ENCODE measurements at regions not wholly inside any gene's neighbourhood (a gene's known extent, or its start where the extent isn't known, plus 50 kb on each side); places are given as distances from the start of the nearest gene placed in this dataset.

DNA sequence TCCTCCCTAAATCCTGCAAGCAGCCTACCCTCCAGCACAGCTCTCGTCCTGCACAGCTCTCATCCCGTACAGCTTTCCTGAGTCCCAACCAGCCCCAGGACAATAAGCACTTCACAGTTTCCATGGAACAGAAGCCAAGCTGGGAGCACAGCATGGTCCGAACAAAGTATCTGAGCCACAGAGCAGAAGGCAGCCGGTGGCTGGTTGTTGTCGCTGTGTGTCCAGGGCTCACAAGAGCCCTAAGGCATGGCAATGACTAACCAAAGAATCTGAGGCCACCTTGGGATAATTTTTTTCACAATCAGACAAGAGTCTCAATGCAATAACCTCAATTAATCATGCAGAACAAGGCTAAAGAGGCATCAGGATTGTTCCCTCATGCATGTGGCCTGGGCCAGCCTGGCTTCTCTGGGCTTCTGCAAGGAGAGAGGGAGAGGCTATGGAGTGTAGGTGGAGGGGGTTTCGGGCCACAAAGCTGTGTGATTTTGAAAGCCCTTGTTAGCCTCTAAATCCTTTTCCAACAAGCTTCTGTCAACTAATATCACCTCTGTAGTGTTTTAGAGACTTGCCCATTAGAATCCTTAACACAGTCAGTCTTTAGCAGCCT lies 323.4 kb downstream of the PIK3R1 start:
- WGBS, 3 donors: 92 to 95% (median 93%) methylated on average over 6 of the region's 6 CpGs

DNA sequence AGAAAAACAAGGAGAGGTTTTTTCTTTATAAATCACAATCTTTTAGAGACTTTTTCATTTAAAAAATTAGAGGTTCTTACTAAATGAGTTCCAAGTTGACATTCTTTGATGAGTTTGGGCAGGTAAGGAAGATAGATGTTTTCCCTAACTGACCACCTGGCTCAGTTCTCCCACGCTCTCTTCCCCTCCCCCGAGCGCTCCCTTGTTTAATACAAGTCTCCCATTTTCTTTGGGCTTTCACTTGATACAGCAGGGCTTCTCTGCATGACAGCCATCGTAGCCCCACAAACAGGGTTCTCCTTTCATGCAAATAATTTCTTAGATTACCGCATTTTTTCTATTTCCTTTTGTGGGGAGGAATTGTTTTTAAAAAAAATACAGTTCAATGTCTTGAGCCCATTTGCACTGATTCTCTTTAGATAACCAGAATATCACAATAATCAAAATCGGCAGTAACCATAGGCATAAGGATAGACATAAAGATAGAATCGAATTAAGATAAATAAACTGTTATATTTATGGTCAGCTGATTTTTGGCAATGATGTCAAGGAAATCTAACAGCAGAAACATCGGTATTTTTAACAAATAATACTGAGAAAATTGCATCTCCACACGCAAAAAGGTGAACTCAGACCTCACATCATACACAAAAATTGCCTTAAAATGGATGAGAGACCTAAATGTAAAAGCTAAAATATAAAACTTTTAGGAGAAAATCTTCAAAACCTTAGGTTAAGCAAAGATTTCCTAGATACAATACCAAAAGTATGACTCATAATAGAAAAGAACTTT lies 325.4 kb downstream of the PIK3R1 start:
- 72 to 91% (median 90%) methylated on average over 9 of the region's 9 CpGs for WGBS, 3 donors

More for the DNA sequence above, 323.4 kb downstream of the PIK3R1 start:
- no peak overlapping the region for H3K27ac ChIP-seq (ENCODE audit: low read depth, low read length)

DNA sequence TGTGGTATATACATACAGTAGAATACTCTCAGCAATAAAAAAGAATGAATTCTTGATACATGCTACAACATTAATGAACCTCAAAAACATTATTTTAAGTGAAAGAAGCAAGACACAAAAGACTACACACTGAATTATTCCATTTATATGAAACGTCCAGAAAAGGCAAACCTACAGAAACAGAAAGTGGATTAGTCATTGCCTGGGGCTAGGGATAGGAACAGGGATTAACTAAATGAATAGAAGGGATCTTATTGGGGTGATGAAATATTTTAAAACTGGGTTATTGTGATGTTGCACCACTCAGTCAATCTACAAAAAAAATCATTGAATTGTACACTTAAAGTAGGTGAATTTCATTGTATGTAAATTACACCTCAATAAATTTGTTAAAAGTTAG lies 326.7 kb downstream of the PIK3R1 start:
- 48 to 51% (median 49%) methylated on average over 1 of the region's 1 CpG for WGBS, 3 donors
- H3K27ac ChIP-seq (ENCODE audit: low read depth, low read length): no peak overlapping the region

More for the DNA sequence above, 325.4 kb downstream of the PIK3R1 start:
- no peak overlapping the region for H3K27ac ChIP-seq (ENCODE audit: low read depth, low read length)

DNA sequence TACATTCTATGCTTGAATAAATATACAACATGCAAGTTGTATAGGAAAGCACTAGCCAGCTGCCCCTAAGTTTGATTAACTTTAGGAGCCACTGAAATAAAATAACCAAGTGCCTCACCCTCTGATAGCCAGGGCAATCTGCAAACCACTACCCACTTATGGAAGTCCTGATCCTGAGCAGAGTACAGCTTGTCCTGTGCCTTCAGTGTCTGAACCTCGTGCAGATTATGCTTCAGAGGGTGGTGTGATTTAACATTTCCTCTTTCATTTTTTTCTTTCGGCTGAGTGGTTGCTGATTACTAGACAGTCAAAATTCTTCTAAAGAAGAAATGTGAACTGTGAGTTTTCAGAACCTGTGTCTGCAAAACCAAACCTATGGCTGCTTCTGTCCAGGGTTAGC lies 327.7 kb downstream of the PIK3R1 start:
- H3K27ac ChIP-seq (ENCODE audit: low read depth, low read length): no peak overlapping the region
- WGBS, 3 donors: 30 to 52% (median 37%) methylated on average over 2 of the region's 2 CpGs

DNA sequence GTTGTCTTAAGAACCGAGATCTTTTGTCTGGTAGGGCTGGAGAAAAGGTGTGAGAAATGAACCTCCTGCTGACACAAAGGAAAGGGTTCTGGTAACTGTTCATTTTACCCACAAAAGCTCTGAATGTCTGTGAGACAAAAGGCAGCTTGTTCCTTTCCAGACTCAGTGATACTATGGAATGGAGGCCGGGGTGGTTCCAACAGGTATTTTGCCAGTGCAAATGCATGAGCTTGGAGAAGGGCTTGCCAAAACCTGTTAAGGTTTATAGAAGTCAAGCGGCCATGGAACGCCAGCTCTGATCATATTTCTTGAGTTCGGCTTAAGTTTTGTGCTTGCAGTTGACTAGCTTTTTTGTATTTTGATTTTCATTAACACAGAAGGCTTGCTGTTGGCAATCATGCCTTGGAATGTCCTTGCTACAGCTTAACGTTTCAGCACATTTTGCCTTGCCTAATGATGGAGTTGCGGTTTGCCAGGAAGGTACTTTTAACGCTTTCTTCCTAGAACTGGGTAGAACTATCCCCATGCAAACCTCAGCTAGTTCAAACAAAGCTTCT lies 328.6 kb downstream of the PIK3R1 start:
- WGBS, 3 donors: 84 to 90% (median 88%) methylated on average over 8 of the region's 8 CpGs
- no peak overlapping the region for H3K27ac ChIP-seq (ENCODE audit: low read depth, low read length)

GRCh38 chr5:68544648-68545552 lies 329.3 kb downstream of the PIK3R1 start:
- WGBS, 3 donors: 81 to 87% (median 84%) methylated on average over 14 of the region's 14 CpGs
- H3K27ac ChIP-seq (ENCODE audit: low read depth, low read length): no peak overlapping the region

- WGBS, 3 donors: 77 to 85% (median 78%) methylated on average over 7 of the region's 7 CpGs
- H3K27ac ChIP-seq (ENCODE audit: low read depth, low read length): no peak overlapping the region
Measured at GRCh38 chr5:68545636-68546295, 330.2 kb downstream of the PIK3R1 start.

GRCh38 chr5:68547056-68547455 lies 331.5 kb downstream of the PIK3R1 start:
- WGBS, 3 donors: 92 to 97% (median 93%) methylated on average over 3 of the region's 3 CpGs
- no peak overlapping the region for H3K27ac ChIP-seq (ENCODE audit: low read depth, low read length)

- H3K27ac ChIP-seq (ENCODE audit: low read depth, low read length): no peak overlapping the region
Measured at GRCh38 chr5:68547622-68548021, 332.1 kb downstream of the PIK3R1 start.

DNA sequence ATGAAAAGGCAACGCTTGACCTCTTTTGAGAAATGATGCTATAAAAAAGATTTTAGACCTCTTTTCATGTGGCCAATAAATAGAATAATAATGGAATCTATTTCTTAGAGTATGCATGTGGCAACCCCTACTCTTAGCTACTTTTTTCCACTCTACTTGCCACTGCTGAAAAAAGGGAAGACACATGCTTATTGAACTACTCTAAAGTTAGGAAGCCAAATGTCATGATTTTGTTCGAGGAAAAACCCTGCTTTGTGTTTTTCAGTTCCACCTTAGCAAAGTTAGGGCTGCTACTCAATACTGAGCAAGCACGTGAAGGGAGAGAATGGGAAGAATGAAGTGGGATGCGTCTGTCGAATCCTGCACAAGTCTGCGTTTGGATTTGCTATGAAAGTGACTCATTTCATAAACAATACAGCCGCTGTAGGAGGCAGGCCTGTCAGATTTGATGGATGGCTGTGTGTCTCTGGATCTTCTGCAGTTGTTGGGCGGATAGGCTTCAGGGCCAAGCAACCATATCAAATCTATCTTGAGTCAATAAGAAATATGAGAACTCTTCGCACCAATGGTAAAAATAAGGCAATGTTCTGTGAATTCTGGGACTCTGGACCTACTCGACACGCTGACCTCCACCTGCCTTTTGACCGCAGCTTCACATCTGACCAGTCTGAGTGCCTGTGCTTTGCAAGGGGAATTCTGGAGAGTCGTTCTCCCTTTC lies 333.6 kb downstream of the PIK3R1 start:
- H3K27ac ChIP-seq (ENCODE audit: low read depth, low read length): no peak overlapping the region
- WGBS, 3 donors: 70 to 76% (median 75%) methylated on average over 13 of the region's 13 CpGs

DNA sequence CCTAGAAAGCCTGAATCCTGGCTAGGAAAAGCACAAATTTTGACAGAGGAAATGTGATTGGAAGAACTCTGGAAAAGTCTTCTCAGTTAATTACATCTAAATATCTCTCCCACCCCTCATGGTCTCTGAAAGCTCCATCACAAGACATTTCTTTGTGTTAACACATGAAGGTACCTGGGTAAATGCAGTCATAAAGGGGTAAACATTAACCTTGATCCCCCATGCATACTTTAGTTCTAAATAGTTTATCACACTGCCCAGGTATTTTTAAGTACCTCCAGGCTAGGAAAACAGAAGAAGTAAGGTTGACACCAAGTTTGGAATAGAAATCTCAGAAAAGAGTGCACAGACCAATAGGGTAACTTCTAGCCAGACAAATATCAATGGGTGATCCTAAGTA lies 334.5 kb downstream of the PIK3R1 start:
- H3K27ac ChIP-seq (ENCODE audit: low read depth, low read length): no peak overlapping the region

- no peak overlapping the region for H3K27ac ChIP-seq (ENCODE audit: low read depth, low read length)
- 75 to 86% (median 85%) methylated on average over 5 of the region's 5 CpGs for WGBS, 3 donors
Measured at GRCh38 chr5:68551436-68551835, 335.9 kb downstream of the PIK3R1 start.

DNA sequence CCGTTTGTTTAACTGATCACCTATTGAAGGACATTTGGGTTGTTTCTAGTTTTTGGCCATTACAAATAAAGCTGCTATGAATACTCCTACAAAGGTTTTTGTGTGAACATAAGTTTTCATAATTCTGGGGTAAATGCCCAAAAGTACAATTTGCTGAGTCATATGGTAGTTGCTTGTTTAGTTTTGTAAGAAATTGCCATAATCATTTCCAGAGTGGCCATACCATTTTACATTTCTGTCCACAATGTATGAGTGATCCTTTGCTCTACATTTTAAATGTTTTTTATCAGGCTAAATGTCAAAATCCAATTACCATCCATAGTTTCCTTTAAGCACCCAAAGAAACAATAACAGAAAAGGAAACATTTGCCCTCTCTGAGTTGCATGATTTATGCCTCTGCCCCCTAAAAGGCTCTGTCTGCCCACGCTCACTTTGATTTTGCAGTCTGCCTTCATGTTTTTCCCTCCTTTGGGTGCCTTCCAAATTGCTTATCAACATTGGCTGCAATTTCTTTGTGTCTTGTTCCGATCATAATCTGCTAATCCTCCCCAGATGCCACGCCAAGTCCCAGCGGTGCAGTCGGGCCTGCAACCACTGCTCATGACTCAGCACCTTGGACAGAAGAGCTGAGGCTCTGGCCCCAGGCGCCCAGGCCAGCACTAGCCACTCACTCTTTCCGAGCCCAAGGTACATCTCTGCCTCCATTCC lies 339.2 kb downstream of the PIK3R1 start:
- 30 to 48% (median 42%) methylated on average over 8 of the region's 8 CpGs for WGBS, 3 donors
- H3K27ac ChIP-seq (ENCODE audit: low read depth, low read length): no peak overlapping the region

DNA sequence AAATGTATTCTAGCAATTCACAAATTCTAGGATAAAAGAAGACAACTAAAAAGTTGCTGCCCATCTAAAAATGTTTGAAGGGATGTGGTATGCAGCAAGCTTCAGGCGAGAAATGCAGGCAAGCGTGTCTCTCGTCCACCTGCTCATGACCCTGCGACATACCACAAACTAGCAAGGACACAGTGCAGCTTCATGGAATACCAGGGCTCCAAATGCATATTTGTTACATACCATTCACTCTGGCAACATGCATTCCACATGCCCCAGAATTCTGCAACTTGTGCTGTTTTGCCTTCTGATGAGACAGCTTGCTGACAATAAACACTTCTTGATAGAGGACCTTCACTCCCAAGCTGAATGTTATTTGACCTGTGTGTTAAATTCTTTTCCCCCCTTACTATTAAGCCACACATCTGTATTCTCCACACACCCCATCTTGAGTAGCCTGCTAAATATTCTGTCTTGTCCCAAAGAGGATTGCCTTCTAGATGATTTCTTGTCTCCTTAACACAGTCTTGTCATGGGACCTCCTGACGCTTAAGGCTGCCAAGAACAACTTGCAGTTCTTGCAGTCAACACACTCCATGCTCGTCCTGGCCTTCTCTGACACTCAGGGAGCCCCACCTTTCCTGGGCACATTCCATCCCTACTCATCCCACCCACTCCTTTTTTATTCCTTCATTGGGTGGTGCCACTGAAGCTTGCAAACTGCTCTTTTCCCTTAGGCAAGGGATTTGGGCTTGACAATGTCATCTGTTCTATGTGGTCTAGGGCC lies 340.5 kb downstream of the PIK3R1 start:
- WGBS, 3 donors: 83 to 92% (median 86%) methylated on average over 6 of the region's 6 CpGs
- no peak overlapping the region for H3K27ac ChIP-seq (ENCODE audit: low read depth, low read length)

DNA sequence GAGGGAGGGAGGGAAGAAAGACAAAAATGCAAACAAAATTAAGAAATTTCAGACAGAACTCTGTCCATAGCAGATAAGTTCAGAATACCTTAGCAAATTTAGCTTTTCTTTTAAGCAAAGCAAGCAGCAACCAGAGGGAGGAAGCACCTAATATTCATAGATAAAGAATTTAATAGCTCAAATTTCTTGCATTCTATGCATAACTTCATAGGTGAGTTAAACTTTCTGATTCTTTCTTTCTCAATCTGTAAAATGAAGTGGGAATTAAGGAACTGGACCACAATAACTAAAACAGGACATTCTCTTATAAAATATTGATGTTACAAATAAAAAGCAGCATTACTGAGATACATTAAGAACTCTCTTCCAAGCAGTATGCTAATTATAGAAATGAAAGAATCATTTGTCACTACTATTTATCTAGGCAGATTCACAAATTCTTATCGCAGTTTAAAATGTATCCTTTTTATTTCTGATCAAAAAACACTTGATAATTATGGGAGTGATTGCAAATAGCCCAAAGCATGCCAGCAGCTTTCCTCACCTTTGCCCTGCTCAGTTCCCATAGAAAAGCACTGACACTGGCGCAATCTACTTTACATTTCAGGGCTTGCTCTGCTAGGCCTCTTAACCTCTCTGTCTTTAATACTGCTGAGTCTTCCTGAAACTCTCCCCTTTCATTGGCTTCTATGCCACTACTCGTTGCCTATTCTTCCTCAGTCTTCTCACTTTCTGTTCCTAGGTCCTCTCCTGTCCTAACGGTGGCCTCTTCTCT lies 341.8 kb downstream of the PIK3R1 start:
- 56 to 77% (median 72%) methylated on average over 4 of the region's 4 CpGs for WGBS, 3 donors
- H3K27ac ChIP-seq (ENCODE audit: low read depth, low read length): no peak overlapping the region

DNA sequence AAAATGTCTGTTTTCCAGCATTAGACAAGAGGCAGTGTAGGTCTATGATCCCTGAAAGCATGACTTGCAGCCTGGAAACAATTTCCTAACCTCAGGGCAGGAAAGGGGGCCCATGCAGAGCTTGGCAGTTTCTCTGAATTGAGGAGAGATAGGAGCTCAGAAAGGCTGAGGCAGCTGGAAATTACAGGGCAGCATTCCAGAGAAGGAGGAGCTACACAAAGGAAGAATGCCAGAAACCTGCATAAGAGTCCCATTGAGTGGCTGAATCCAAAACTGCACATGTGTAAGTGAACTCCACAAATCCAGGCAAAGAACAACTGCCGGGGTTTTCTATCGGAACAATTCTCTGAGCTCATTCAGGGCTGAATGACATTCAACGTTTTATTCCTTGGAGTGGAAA lies 346.8 kb downstream of the PIK3R1 start:
- no peak overlapping the region for H3K27ac ChIP-seq (ENCODE audit: low read depth, low read length)
- WGBS, 3 donors: 29 to 62% (median 56%) methylated on average over 3 of the region's 3 CpGs

Data from adipose tissue (tissue), 3 donors.